ENCODE measurements at regions not wholly inside any gene's neighbourhood (a gene's known extent, or its start where the extent isn't known, plus 50 kb on each side); places are given as distances from the start of the nearest gene placed in this dataset.

GRCh38 chr10:61225939-61226338 lies 227.2 kb downstream of the TMEM26 start:
- H3K9ac ChIP-seq (ENCODE audit: low read length in 3 of 3): no peak overlapping the region
- FAIRE-seq (no peak), DNase-seq (no peak)
- no peaks in the 10 kb centered on the region for H3K4me1 ChIP-seq (ENCODE audit: control insufficient read depth in 2 of 3, insufficient read depth in 2 of 3, low read depth in 1 of 3, low read length in 3 of 3)
- intact Hi-C loops (cut with DNase I): no loop called here
- H3K36me3 ChIP-seq (ENCODE audit: control insufficient read depth in 2 of 3, insufficient read depth in 3 of 3, low read length in 3 of 3): no peaks in the 10 kb centered on the region
- H3K4me3 ChIP-seq (ENCODE audit: low read length in 3 of 3): no peak overlapping the region
- H3K9me3 ChIP-seq (ENCODE audit: control insufficient read depth in 2 of 3, insufficient read depth in 1 of 3, low read length in 3 of 3): no peaks in the 10 kb centered on the region
- H3K27me3 ChIP-seq (ENCODE audit: control insufficient read depth, insufficient read depth, low read length): no peaks in the 10 kb centered on the region
- no peak overlapping the region for H3K27ac ChIP-seq (ENCODE audit: low read depth in 2 of 2, low read length in 2 of 2)
- no peak for TF ChIP-seq CTCF (IDR thresholded peaks at IDR 0.05; ENCODE audit: borderline replicate concordance, extremely low read depth, insufficient read depth)

DNA sequence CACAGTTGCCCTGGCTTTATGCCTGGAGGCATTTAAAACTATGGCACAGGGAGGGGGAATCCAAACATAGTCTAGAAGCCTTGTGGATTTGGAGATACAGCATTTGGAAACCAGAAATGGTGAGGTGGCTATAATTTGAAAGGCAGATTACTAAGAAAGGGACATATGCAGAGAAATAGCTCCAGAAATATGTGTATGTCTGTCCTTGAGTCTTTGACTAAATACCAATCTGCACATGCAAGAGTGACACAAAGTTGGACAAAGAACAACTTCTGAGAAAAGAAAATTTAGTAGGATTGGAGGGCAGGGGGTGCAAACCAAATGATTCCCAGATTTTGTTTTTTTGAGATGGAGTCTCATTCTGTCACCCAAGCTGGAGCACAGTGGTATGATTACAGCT lies 229.6 kb downstream of the TMEM26 start:
- intact Hi-C loops (cut with DNase I): no loop called here
- Histone ChIP-seq H3K9ac (ENCODE audit: low read length in 3 of 3) (no peak overlapping the region), H3K9me3 (ENCODE audit: control insufficient read depth in 2 of 3, insufficient read depth in 1 of 3, low read length in 3 of 3) (no peaks in the 10 kb centered on the region), H3K27ac (ENCODE audit: low read depth in 2 of 2, low read length in 2 of 2) (no peak overlapping the region), H3K4me3 (ENCODE audit: low read length in 3 of 3) (no peak overlapping the region), H3K4me1 (ENCODE audit: control insufficient read depth in 2 of 3, insufficient read depth in 2 of 3, low read depth in 1 of 3, low read length in 3 of 3) (no peaks in the 10 kb centered on the region), H3K27me3 (ENCODE audit: control insufficient read depth, insufficient read depth, low read length) (no peaks in the 10 kb centered on the region), H3K36me3 (ENCODE audit: control insufficient read depth in 2 of 3, insufficient read depth in 3 of 3, low read length in 3 of 3) (no peaks in the 10 kb centered on the region)
- DNase-seq (no peak), FAIRE-seq (no peak)
- TF ChIP-seq CTCF (IDR thresholded peaks at IDR 0.05; ENCODE audit: borderline replicate concordance, extremely low read depth, insufficient read depth): no peak

- Histone ChIP-seq H3K9me3 (ENCODE audit: control insufficient read depth in 2 of 3, insufficient read depth in 1 of 3, low read length in 3 of 3) (no peaks in the 10 kb centered on the region), H3K9ac (ENCODE audit: low read length in 3 of 3) (no peak overlapping the region), H3K27me3 (ENCODE audit: control insufficient read depth, insufficient read depth, low read length) (no peaks in the 10 kb centered on the region), H3K4me3 (ENCODE audit: low read length in 3 of 3) (no peak overlapping the region), H3K4me1 (ENCODE audit: control insufficient read depth in 2 of 3, insufficient read depth in 2 of 3, low read depth in 1 of 3, low read length in 3 of 3) (no peaks in the 10 kb centered on the region), H3K27ac (ENCODE audit: low read depth in 2 of 2, low read length in 2 of 2) (no peak overlapping the region), H3K36me3 (ENCODE audit: control insufficient read depth in 2 of 3, insufficient read depth in 3 of 3, low read length in 3 of 3) (no peaks in the 10 kb centered on the region)
- DNase-seq: no peak
- TF ChIP-seq CTCF (IDR thresholded peaks at IDR 0.05; ENCODE audit: borderline replicate concordance, extremely low read depth, insufficient read depth): no peak
- FAIRE-seq: no peak
- intact Hi-C loops (cut with DNase I): no loop called here
Measured at GRCh38 chr10:61219696-61220095, 233.5 kb downstream of the TMEM26 start.

GRCh38 chr10:61217851-61218565 lies 235.2 kb downstream of the TMEM26 start:
- DNase-seq (no peak), FAIRE-seq (no peak)
- intact Hi-C loops (cut with DNase I): no loop called here
- Histone ChIP-seq H3K4me1 (ENCODE audit: control insufficient read depth in 2 of 3, insufficient read depth in 2 of 3, low read depth in 1 of 3, low read length in 3 of 3) (no peaks in the 10 kb centered on the region), H3K9me3 (ENCODE audit: control insufficient read depth in 2 of 3, insufficient read depth in 1 of 3, low read length in 3 of 3) (no peaks in the 10 kb centered on the region), H3K27me3 (ENCODE audit: control insufficient read depth, insufficient read depth, low read length) (no peaks in the 10 kb centered on the region), H3K4me3 (ENCODE audit: low read length in 3 of 3) (no peak overlapping the region), H3K27ac (ENCODE audit: low read depth in 2 of 2, low read length in 2 of 2) (no peak overlapping the region), H3K9ac (ENCODE audit: low read length in 3 of 3) (no peak overlapping the region), H3K36me3 (ENCODE audit: control insufficient read depth in 2 of 3, insufficient read depth in 3 of 3, low read length in 3 of 3) (no peaks in the 10 kb centered on the region)
- TF ChIP-seq CTCF (IDR thresholded peaks at IDR 0.05; ENCODE audit: borderline replicate concordance, extremely low read depth, insufficient read depth): no peak

All from kidney (tissue), 13 donors.